HPDE6-E6E7 (cell line): ENCODE measurements at regions not wholly inside any gene's neighbourhood (a gene's known extent, or its start where the extent isn't known, plus 50 kb on each side); places are given as distances from the start of the nearest gene placed in this dataset.

ENCODE experiments used
- DNase-seq: peaks from one replicate; pipeline ENCODE4 v3.0.0; 2011; ENCODE audit warnings: missing footprints; ENCODE audit errors: extremely low spot score

GRCh38 chr4:65917486-65917885, 247.2 kb upstream of the EPHA5 start:
- DNase-seq: no peak

- no peak for DNase-seq
Measured at GRCh38 chr4:65911720-65912119, 241.4 kb upstream of the EPHA5 start.

GRCh38 chr4:65893957-65894755, 223.9 kb upstream of the EPHA5 start:
- no peak for DNase-seq

GRCh38 chr4:65893271-65893670, 223.0 kb upstream of the EPHA5 start:
- DNase-seq: no peak

- DNase-seq: no peak
Measured at GRCh38 chr4:65880594-65880993, 210.3 kb upstream of the EPHA5 start.

- no peak for DNase-seq
Measured at GRCh38 chr4:65868096-65868824, 198.0 kb upstream of the EPHA5 start.

- peak; percentile 3 for DNase-seq
Measured at GRCh38 chr4:65865489-65865888, 195.2 kb upstream of the EPHA5 start.

GRCh38 chr4:65861993-65862392, 191.7 kb upstream of the EPHA5 start:
- no peak for DNase-seq

GRCh38 chr4:65845199-65845773, 175.0 kb upstream of the EPHA5 start:
- no peak for DNase-seq

GRCh38 chr4:65839164-65839931, 169.1 kb upstream of the EPHA5 start:
- no peak for DNase-seq

GRCh38 chr4:65834707-65835106, 164.4 kb upstream of the EPHA5 start:
- DNase-seq: no peak

GRCh38 chr4:65831828-65832227, 161.5 kb upstream of the EPHA5 start:
- peak; percentile 2 for DNase-seq

- DNase-seq: peak; percentile 57
Measured at GRCh38 chr4:65825116-65825753, 154.9 kb upstream of the EPHA5 start.

GRCh38 chr4:65819192-65819591, 148.9 kb upstream of the EPHA5 start:
- DNase-seq: no peak

- peak; percentile 1 for DNase-seq
Measured at GRCh38 chr4:65805936-65806335, 135.6 kb upstream of the EPHA5 start.

GRCh38 chr4:65799513-65799912, 129.2 kb upstream of the EPHA5 start:
- DNase-seq: no peak

GRCh38 chr4:65798498-65799127, 128.3 kb upstream of the EPHA5 start:
- DNase-seq: peak; percentile 35

- DNase-seq: no peak
Measured at GRCh38 chr4:65791812-65792308, 121.6 kb upstream of the EPHA5 start.

- no peak for DNase-seq
Measured at GRCh38 chr4:65791111-65791811, 121.0 kb upstream of the EPHA5 start.

- DNase-seq: no peak
Measured at GRCh38 chr4:65789805-65790204, 119.5 kb upstream of the EPHA5 start.
